ENCODE measurements at regions not wholly inside any gene's neighbourhood (a gene's known extent, or its start where the extent isn't known, plus 50 kb on each side); places are given as distances from the start of the nearest gene placed in this dataset.
A peak's percentile ranks its signal among the peaks of the same experiment; 100 is the strongest.
"Not testable (repeated sequence)": the region's sequence is repeated elsewhere in the genome, so short reads cannot be mapped to it uniquely, and the experiment has no call there.

DNA sequence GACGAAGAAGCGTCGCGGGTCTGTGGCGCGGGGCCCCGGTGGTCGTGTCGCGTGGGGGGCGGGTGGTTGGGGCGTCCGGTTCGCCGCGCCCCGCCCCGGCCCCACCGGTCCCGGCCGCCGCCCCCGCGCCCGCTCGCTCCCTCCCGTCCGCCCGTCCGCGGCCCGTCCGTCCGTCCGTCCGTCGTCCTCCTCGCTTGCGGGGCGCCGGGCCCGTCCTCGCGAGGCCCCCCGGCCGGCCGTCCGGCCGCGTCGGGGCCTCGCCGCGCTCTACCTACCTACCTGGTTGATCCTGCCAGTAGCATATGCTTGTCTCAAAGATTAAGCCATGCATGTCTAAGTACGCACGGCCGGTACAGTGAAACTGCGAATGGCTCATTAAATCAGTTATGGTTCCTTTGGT, 1533.5 kb upstream of the TPTE start:
- H3K27me3 Mint-ChIP-seq (ENCODE audit: low read depth); DNase-seq (ENCODE audit: low spot score); H3K27ac Mint-ChIP-seq (ENCODE audit: unreplicated experiment); H3K4me1 Mint-ChIP-seq (ENCODE audit: low read depth); H3K36me3 Mint-ChIP-seq (ENCODE audit: low read depth); H3K4me3 Mint-ChIP-seq (ENCODE audit: unreplicated experiment): not testable (repeated sequence)
- H3K9me3 Mint-ChIP-seq (ENCODE audit: low read depth), result peaks cover 40% of the 10 kb centered on the region

DNA sequence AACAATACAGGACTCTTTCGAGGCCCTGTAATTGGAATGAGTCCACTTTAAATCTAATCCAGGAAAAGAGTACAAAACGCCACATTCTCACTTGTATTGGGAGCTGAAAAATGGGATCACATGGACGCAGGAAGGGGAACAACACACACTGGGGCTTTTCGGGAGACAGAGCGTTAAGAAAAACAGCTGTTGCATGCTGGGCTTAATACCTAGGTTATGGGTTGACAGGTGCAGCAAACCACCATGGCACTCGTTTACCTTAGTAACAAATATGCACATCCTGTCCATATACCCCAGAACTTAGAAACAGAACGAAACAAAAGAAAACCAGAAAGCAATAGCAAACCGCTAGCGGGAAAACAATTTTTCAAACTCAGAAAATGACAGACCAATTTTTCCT, 1532.7 kb upstream of the TPTE start:
- Mint-ChIP-seq H3K27me3 (ENCODE audit: low read depth) (no peaks in the 10 kb centered on the region), H3K27ac (ENCODE audit: unreplicated experiment) (no peak overlapping the region), H3K9me3 (ENCODE audit: low read depth) (peaks cover 48% of the 10 kb centered on the region), H3K4me3 (ENCODE audit: unreplicated experiment) (no peak overlapping the region), H3K36me3 (ENCODE audit: low read depth) (no peaks in the 10 kb centered on the region), H3K4me1 (ENCODE audit: low read depth) (no peaks in the 10 kb centered on the region)
- DNase-seq (ENCODE audit: low spot score), result no peak
- TF ChIP-seq, protein P1, sequence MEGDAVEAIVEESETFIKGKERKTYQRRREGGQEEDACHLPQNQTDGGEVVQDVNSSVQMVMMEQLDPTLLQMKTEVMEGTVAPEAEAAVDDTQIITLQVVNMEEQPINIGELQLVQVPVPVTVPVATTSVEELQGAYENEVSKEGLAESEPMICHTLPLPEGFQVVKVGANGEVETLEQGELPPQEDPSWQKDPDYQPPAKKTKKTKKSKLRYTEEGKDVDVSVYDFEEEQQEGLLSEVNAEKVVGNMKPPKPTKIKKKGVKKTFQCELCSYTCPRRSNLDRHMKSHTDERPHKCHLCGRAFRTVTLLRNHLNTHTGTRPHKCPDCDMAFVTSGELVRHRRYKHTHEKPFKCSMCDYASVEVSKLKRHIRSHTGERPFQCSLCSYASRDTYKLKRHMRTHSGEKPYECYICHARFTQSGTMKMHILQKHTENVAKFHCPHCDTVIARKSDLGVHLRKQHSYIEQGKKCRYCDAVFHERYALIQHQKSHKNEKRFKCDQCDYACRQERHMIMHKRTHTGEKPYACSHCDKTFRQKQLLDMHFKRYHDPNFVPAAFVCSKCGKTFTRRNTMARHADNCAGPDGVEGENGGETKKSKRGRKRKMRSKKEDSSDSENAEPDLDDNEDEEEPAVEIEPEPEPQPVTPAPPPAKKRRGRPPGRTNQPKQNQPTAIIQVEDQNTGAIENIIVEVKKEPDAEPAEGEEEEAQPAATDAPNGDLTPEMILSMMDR (IDR thresholded peaks at IDR 0.05), result no peak

DNA sequence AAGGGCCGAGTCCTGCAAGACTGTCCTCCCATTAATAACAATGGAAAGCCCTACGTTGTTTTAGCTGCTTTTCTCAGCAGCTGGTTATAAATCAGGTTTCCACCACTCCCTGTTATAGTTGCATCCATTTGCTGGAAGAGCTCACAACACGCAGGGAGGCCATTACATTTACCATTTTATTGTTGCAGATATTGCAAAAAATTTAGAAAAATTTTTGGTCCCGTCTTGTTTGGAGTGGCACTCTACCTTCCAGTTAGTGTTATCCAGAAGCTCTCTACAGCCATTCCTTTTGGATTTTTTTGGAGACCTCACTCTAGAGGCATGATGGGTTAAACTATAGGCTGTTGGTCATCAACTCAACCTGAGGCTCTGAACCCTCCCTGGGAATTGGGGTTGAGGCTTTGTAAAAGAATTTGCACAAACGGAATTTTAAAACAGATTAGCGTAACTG, 1532.1 kb upstream of the TPTE start:
- H3K4me1 Mint-ChIP-seq (ENCODE audit: low read depth), result no peaks in the 10 kb centered on the region
- H3K36me3 Mint-ChIP-seq (ENCODE audit: low read depth), result no peaks in the 10 kb centered on the region
- no peak overlapping the region for H3K4me3 Mint-ChIP-seq (ENCODE audit: unreplicated experiment)
- H3K9me3 Mint-ChIP-seq (ENCODE audit: low read depth), result peaks cover 53% of the 10 kb centered on the region
- TF ChIP-seq, protein P1 (IDR thresholded peaks at IDR 0.05), result no peak
- DNase-seq (ENCODE audit: low spot score), result no peak
- H3K27ac Mint-ChIP-seq (ENCODE audit: unreplicated experiment), result no peak overlapping the region
- no peaks in the 10 kb centered on the region for H3K27me3 Mint-ChIP-seq (ENCODE audit: low read depth)

- no peaks in the 10 kb centered on the region for H3K4me1 Mint-ChIP-seq (ENCODE audit: low read depth)
- H3K27ac Mint-ChIP-seq (ENCODE audit: unreplicated experiment), result no peak overlapping the region
- H3K27me3 Mint-ChIP-seq (ENCODE audit: low read depth), result no peaks in the 10 kb centered on the region
- H3K36me3 Mint-ChIP-seq (ENCODE audit: low read depth), result no peaks in the 10 kb centered on the region
- TF ChIP-seq, protein P1 (IDR thresholded peaks at IDR 0.05), result no peak
- H3K9me3 Mint-ChIP-seq (ENCODE audit: low read depth), result peaks cover 57% of the 10 kb centered on the region
- DNase-seq (ENCODE audit: low spot score), result peak; percentile 97
- H3K4me3 Mint-ChIP-seq (ENCODE audit: unreplicated experiment), result no peak overlapping the region
Observed at GRCh38 chr21:8989721-8990325, 1531.6 kb upstream of the TPTE start.

GRCh38 chr21:8990326-8991087, 1530.9 kb upstream of the TPTE start:
- Mint-ChIP-seq H3K4me1 (ENCODE audit: low read depth) (no peaks in the 10 kb centered on the region), H3K27ac (ENCODE audit: unreplicated experiment) (no peak overlapping the region), H3K4me3 (ENCODE audit: unreplicated experiment) (no peak overlapping the region), H3K36me3 (ENCODE audit: low read depth) (no peaks in the 10 kb centered on the region), H3K9me3 (ENCODE audit: low read depth) (peaks cover 61% of the 10 kb centered on the region), H3K27me3 (ENCODE audit: low read depth) (no peaks in the 10 kb centered on the region)
- TF ChIP-seq, protein P1 (IDR thresholded peaks at IDR 0.05), result no peak
- peak; percentile 75 for DNase-seq (ENCODE audit: low spot score)

Measured in chondrocyte (in vitro differentiated cells).